ENCODE measurements at regions not wholly inside any gene's neighbourhood (a gene's known extent, or its start where the extent isn't known, plus 50 kb on each side); places are given as distances from the start of the nearest gene placed in this dataset.

GRCh38 chr4:104940927-104941326, 205.7 kb upstream of the TET2 start:
- DNase-seq (ENCODE audit: extremely low read depth, low read depth, low spot score), result no peak

- no peak for DNase-seq (ENCODE audit: extremely low read depth, low read depth, low spot score)
Measured at GRCh38 chr4:104941661-104942062, 205.0 kb upstream of the TET2 start.

DNA sequence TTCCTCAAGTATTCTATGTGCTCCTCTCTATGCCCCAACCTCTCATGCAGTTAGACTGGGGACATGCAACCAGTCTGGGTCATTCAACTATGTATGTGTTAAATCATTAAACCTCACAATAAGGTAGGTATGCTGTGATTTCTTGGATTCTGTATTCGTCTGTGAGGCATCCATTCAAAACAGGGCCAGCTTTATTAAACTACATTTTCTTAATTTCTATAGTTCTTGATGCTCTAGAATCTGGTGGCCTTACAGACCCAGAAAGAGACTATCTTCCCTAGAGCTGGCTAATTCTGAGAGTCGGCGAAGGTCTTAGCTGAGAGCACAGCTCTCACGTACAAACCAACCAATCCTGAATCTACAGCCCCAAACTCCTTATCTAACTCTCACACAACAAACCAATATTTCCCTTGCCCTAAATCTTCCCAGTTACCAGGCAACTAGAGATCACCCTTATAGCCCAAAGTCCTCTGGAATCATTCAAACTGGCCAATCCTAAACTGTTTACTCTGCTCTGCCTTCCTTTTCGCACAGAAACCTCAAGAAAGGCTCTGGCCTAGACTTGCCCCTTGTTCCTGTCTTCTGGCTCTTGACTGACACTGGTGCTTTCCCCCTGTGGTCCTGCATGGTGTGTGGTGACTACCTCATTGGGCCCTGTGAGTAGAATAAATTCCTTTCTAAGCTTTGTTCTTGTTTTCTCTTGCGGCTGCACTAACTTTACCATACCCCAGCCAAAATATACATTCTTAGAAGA, 203.5 kb upstream of the TET2 start:
- DNase-seq (ENCODE audit: extremely low read depth, low read depth, low spot score), result no peak

DNA sequence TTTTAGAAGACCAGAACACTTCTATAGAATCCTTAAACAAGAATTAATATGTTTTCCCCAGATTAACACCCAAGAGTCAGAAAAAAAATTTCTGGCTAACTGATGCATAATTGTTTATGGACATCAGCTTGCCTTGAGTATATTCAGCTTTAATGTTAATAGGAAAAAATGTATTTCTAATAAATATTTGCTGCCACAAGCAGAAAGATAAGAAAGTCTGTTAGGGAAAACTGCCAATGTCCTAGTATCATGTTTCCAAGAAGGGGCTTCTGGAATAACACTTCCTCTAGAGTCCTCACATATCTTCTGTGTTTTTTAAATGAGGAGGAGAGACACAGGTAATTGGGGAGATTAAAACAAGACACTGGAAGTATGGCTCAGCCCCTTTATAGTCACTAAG, 202.1 kb upstream of the TET2 start:
- no peak for DNase-seq (ENCODE audit: extremely low read depth, low read depth, low spot score)

- no peak for DNase-seq (ENCODE audit: extremely low read depth, low read depth, low spot score)
Measured at GRCh38 chr4:104964410-104965175, 182.1 kb upstream of the TET2 start.

GRCh38 chr4:104966349-104967033, 180.2 kb upstream of the TET2 start:
- no peak for DNase-seq (ENCODE audit: extremely low read depth, low read depth, low spot score)

- DNase-seq (ENCODE audit: extremely low read depth, low read depth, low spot score), result no peak
Measured at GRCh38 chr4:104967034-104967401, 179.7 kb upstream of the TET2 start.

- no peak for DNase-seq (ENCODE audit: extremely low read depth, low read depth, low spot score)
Measured at GRCh38 chr4:104969394-104970082, 177.1 kb upstream of the TET2 start.

GRCh38 chr4:104971462-104971861, 175.2 kb upstream of the TET2 start:
- DNase-seq (ENCODE audit: extremely low read depth, low read depth, low spot score), result no peak

- no peak for DNase-seq (ENCODE audit: extremely low read depth, low read depth, low spot score)
Measured at GRCh38 chr4:104973708-104974107, 173.0 kb upstream of the TET2 start.

- DNase-seq (ENCODE audit: extremely low read depth, low read depth, low spot score), result no peak
Measured at GRCh38 chr4:104975617-104976016, 171.1 kb upstream of the TET2 start.

DNA sequence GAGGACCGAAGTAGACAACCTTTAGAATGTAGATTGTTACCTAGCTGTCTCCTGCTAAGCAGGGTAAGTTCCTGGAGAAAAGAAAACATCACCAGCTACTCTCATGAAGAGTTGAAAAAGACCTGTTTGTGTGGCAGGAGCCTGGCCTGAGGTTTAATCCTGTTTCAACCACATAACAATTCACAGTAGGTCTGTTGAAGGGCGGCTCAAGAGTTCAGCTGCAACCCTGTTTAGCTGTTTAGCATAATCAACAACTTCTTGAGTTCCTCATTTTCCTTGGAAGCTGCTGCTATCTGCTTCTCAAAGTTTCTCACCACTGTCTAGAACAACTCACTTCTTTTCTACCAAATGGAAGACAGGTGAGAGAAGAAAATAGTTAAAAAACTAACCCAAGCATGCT, 170.4 kb upstream of the TET2 start:
- no peak for DNase-seq (ENCODE audit: extremely low read depth, low read depth, low spot score)

DNA sequence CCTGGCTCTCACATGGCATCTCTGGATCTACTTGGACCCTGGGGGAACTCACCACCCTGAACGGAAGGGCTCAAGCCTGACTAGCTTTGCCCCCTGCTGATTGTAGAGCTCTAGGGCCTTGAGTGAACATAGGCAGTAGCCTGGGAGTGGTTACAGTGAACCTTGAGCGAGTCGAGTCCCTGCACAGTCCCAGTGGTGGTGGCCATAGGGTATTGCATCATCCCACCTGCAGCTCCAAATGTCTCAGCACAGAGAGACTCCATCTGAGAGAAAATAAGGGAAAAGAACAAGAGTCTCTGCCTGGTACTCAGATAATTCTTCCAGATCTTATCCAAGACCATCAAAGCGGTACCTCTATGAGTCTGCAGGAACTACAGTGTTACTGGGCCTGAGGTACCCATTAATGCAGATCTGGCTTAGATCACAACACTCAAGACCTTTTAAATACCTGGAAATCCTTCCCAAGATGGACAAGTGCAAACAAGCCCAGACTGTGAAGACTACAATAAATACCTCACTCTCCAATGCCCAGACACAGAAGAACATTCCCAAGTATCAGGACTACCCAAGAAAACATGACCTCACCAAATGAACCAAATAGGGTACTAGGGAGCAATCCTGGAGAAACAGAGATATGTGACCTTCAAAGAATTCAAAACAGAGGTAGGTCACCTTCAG, 167.5 kb upstream of the TET2 start:
- DNase-seq (ENCODE audit: extremely low read depth, low read depth, low spot score), result no peak

- DNase-seq (ENCODE audit: extremely low read depth, low read depth, low spot score), result no peak
Measured at GRCh38 chr4:104983615-104984179, 163.0 kb upstream of the TET2 start.

GRCh38 chr4:104986306-104986705, 160.4 kb upstream of the TET2 start:
- no peak for DNase-seq (ENCODE audit: extremely low read depth, low read depth, low spot score)

GRCh38 chr4:104989371-104989770, 157.3 kb upstream of the TET2 start:
- no peak for DNase-seq (ENCODE audit: extremely low read depth, low read depth, low spot score)

GRCh38 chr4:105002278-105002677, 144.4 kb upstream of the TET2 start:
- DNase-seq (ENCODE audit: extremely low read depth, low read depth, low spot score), result no peak

DNA sequence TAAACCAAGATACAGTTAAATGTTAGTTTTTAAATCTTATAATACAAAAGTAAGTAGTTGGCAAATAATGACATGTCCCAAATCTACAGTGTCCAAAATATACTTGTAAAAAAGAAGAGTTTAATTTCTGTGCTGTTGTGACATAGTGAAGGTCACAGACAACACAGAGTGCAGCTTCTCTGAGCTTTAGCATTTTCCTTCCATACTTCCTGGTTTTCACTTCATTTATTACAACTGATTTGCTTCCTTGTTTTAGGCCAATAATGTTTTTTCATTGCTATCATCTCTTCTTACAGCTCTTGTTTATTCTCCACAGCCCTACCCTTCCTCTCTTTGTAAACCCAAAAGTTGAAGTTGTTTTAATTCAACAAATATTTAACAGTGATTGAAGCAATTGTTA, 132.4 kb upstream of the TET2 start:
- DNase-seq (ENCODE audit: extremely low read depth, low read depth, low spot score), result no peak

DNA sequence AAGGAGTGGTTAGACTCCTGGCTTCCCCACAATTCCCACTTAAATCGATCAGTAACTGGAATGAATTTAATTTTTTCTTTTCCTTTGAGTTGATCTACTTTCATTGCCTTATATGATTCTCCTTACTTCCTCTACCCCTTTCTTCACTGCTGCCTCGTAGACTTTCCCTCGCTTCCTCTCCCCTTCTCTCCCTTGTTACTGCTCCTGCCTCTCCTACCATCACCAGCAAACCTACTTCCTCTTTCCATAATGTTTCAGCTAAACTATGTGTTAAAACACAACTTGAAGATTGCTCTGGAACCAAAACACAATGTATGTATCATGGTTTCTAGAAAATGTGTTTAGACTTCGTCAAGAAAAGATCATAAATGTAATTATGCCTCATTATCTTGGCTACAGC, 132.0 kb upstream of the TET2 start:
- no peak for DNase-seq (ENCODE audit: extremely low read depth, low read depth, low spot score)

DNA sequence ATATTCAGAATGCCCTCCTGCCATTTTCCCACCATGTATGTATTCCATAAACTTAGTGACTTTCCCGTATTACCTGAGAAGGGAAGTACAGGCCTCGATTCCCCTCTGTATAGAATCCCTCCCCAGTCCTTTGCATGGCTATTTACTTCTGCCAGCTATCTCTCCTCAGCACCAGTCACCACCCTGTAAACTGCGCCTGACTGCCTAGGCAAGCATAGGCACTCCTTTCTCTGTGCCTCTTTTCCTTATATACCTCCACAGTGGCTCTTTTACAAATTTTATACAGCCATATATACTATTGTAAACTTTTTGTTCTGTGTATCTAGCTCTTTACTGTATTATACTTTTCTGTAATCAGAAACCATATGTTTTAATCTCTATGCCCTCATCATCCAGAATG, 130.9 kb upstream of the TET2 start:
- no peak for DNase-seq (ENCODE audit: extremely low read depth, low read depth, low spot score)
